ENCODE measurements at regions not wholly inside any gene's neighbourhood (a gene's known extent, or its start where the extent isn't known, plus 50 kb on each side); places are given as distances from the start of the nearest gene placed in this dataset.
"Not testable (repeated sequence)": the region's sequence is repeated elsewhere in the genome, so short reads cannot be mapped to it uniquely, and the experiment has no call there.

DNA sequence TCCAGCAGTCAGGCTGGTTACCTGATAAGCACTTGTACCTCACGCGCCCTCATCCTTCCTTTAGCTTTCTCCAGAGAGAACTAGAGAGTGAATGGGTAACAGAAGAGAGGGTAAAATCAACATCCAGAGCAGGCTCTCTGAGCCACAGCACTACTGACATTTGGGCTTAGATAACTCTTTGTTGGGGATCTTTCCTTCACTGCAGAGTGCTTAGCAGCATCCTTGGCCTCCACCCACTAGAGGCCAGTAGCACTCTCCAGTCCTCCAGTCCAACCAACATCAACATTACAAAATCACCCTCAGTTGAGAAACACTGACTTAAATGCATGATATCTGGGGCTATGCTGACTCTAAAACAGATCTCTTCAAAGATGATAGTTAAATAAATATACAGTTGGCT lies 220.7 kb downstream of the TACR3 start:
- Mint-ChIP-seq H3K36me3 (no peaks in the 10 kb centered on the region), H3K9me3 (peaks cover 0 to 4% (median 0%) of the 10 kb centered on the region in 5 donors), H3K4me3 (no peak overlapping the region), H3K4me1 (no peaks in the 10 kb centered on the region), H3K27me3 (peaks cover 0 to 3% of the 10 kb centered on the region in 2 donors), H3K27ac (no peak overlapping the region)
- Histone ChIP-seq H3K4me3 (ENCODE audit: low read length) (no peak overlapping the region), H3K36me3 (ENCODE audit: insufficient read depth, low read length) (no peaks in the 10 kb centered on the region), H3K9me3 (ENCODE audit: low read length) (no peaks in the 10 kb centered on the region), H3K27ac (ENCODE audit: low read depth, low read length) (no peak overlapping the region), H3K27me3 (ENCODE audit: insufficient read depth, low read length, poor library complexity, severe bottlenecking) (no peaks in the 10 kb centered on the region), H3K4me1 (ENCODE audit: insufficient read depth, low read length) (no peaks in the 10 kb centered on the region)
- ChIA-PET CTCF (no interaction called here), POLR2A (no interaction called here)
- no peak for DNase-seq

DNA sequence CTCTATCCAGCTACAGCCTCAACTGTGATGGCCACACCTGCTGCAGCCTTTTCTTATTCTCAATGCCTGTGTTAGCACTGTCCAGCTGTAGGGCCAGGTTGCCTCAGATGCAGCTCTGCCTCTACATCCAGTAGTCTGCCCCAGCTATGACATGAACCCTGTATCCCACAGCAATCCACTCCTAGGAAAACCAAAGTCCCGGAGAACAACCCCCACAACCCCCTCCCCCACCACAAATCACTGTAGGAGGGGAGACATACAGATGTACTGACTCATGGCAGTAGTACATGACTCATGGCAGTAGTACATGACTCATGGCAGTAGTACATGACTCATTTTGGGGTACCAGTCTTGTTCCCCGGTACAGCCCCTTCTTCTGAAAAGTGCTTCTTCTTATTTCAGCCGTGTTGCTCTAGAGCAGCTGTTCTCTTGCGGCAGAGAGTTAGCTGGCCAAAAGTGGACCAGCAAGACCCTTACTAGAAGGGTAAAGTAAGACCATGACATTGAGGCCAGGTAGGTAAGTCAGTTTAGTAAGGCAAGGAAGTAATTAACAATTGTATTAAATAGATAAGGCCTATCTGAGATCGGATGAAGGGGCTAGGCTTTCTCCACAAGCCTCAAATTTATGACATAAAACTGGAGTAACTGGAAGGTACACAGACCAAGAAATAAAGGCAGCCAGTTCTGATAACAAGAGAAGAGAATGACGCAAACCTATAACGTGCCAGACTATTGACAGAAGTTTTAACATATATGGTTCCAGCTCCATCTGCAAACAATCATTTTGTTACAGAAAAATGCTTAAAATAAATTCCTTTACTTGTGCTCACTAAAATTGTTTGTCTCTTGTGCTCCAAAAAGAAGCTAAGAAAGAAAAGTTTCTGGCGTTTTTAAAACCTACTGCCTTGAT lies 221.4 kb downstream of the TACR3 start:
- H3K9me3 ChIP-seq (ENCODE audit: low read length) = no peaks in the 10 kb centered on the region
- ChIA-PET CTCF (no interaction called here), POLR2A (no interaction called here)
- H3K36me3 ChIP-seq (ENCODE audit: insufficient read depth, low read length) = no peaks in the 10 kb centered on the region
- no peaks in the 10 kb centered on the region for H3K4me1 ChIP-seq (ENCODE audit: insufficient read depth, low read length)
- H3K4me3 ChIP-seq (ENCODE audit: low read length) = no peak overlapping the region
- no peak for DNase-seq
- no peaks in the 10 kb centered on the region for H3K27me3 ChIP-seq (ENCODE audit: insufficient read depth, low read length, poor library complexity, severe bottlenecking)
- no peak overlapping the region for H3K27ac ChIP-seq (ENCODE audit: low read depth, low read length)
- H3K36me3 Mint-ChIP-seq = no peaks in the 10 kb centered on the region
- no peaks in the 10 kb centered on the region for H3K4me1 Mint-ChIP-seq
- no peak overlapping the region for H3K4me3 Mint-ChIP-seq
- H3K9me3 Mint-ChIP-seq = peaks cover 0 to 4% (median 0%) of the 10 kb centered on the region in 5 donors
- no peak overlapping the region for H3K27ac Mint-ChIP-seq
- H3K27me3 Mint-ChIP-seq = peaks cover 0 to 3% of the 10 kb centered on the region in 2 donors

- peaks cover 0 to 3% of the 10 kb centered on the region in 2 donors for H3K27me3 Mint-ChIP-seq
- no peaks in the 10 kb centered on the region for H3K27me3 ChIP-seq (ENCODE audit: insufficient read depth, low read length, poor library complexity, severe bottlenecking)
- ChIA-PET POLR2A (no interaction called here), CTCF (no interaction called here)
- H3K27ac ChIP-seq (ENCODE audit: low read depth, low read length) = no peak overlapping the region
- DNase-seq = no peak
- H3K9me3 Mint-ChIP-seq = peaks cover 0 to 4% (median 0%) of the 10 kb centered on the region in 5 donors
- H3K36me3 Mint-ChIP-seq = no peaks in the 10 kb centered on the region
- no peaks in the 10 kb centered on the region for H3K9me3 ChIP-seq (ENCODE audit: low read length)
- no peak overlapping the region for H3K4me3 ChIP-seq (ENCODE audit: low read length)
- no peak overlapping the region for H3K4me3 Mint-ChIP-seq
- no peaks in the 10 kb centered on the region for H3K4me1 Mint-ChIP-seq
- H3K4me1 ChIP-seq (ENCODE audit: insufficient read depth, low read length) = no peaks in the 10 kb centered on the region
- no peak overlapping the region for H3K27ac Mint-ChIP-seq
- H3K36me3 ChIP-seq (ENCODE audit: insufficient read depth, low read length) = no peaks in the 10 kb centered on the region
These were observed 222.1 kb downstream of the TACR3 start for GRCh38 chr4:103497692-103498091.

GRCh38 chr4:103496800-103497199 lies 223.0 kb downstream of the TACR3 start:
- H3K36me3 ChIP-seq (ENCODE audit: insufficient read depth, low read length) = no peaks in the 10 kb centered on the region
- Mint-ChIP-seq H3K36me3 (no peaks in the 10 kb centered on the region), H3K27me3 (peaks cover 0 to 3% of the 10 kb centered on the region in 2 donors), H3K9me3 (peaks cover 0 to 4% (median 0%) of the 10 kb centered on the region in 5 donors), H3K27ac (no peak overlapping the region), H3K4me3 (no peak overlapping the region), H3K4me1 (no peaks in the 10 kb centered on the region)
- H3K4me3 ChIP-seq (ENCODE audit: low read length) = no peak overlapping the region
- H3K27ac ChIP-seq (ENCODE audit: low read depth, low read length) = no peak overlapping the region
- DNase-seq = no peak
- H3K4me1 ChIP-seq (ENCODE audit: insufficient read depth, low read length) = no peaks in the 10 kb centered on the region
- CTCF ChIA-PET = no interaction called here
- no peaks in the 10 kb centered on the region for H3K27me3 ChIP-seq (ENCODE audit: insufficient read depth, low read length, poor library complexity, severe bottlenecking)
- no peaks in the 10 kb centered on the region for H3K9me3 ChIP-seq (ENCODE audit: low read length)
- POLR2A ChIA-PET = no interaction called here

GRCh38 chr4:103493450-103494159 lies 226.2 kb downstream of the TACR3 start:
- Histone ChIP-seq H3K9me3 (ENCODE audit: low read length) (no peaks in the 10 kb centered on the region), H3K4me1 (ENCODE audit: insufficient read depth, low read length) (no peaks in the 10 kb centered on the region), H3K27ac (ENCODE audit: low read depth, low read length) (no peak overlapping the region), H3K36me3 (ENCODE audit: insufficient read depth, low read length) (no peaks in the 10 kb centered on the region), H3K4me3 (ENCODE audit: low read length) (no peak overlapping the region), H3K27me3 (ENCODE audit: insufficient read depth, low read length, poor library complexity, severe bottlenecking) (no peaks in the 10 kb centered on the region)
- no peak for DNase-seq
- Mint-ChIP-seq H3K27me3 (peaks cover 0 to 5% of the 10 kb centered on the region in 2 donors), H3K27ac (no peak overlapping the region), H3K36me3 (no peaks in the 10 kb centered on the region), H3K4me1 (no peaks in the 10 kb centered on the region), H3K9me3 (peaks cover 0 to 4% (median 0%) of the 10 kb centered on the region in 5 donors), H3K4me3 (no peak overlapping the region)
- CTCF ChIA-PET = no interaction called here
- POLR2A ChIA-PET = no interaction called here

DNA sequence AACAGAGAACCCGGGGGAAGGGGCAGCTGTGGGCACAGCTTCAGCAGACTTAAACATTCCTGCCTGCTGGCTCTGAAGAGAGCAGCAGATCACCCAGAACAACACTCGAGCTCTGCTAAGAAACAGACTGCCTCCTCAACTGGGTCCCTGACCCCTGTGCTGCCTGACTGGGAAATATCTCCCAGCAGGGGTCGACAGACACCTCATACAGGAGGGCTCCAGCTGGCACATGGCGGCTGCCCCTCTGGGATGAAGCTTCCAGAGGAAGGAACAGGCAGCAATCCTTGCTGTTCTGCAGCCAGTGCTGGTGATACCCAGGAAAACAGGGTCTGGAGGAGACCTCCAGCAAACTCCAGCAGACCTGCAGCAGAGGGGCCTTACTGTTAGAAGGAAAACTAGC lies 234.5 kb downstream of the TACR3 start:
- H3K4me3 ChIP-seq (ENCODE audit: low read length); H3K27ac Mint-ChIP-seq; DNase-seq; POLR2A ChIA-PET; H3K9me3 ChIP-seq (ENCODE audit: low read length); H3K27me3 Mint-ChIP-seq; H3K4me1 ChIP-seq (ENCODE audit: insufficient read depth, low read length); CTCF ChIA-PET; H3K27ac ChIP-seq (ENCODE audit: low read depth, low read length); H3K36me3 ChIP-seq (ENCODE audit: insufficient read depth, low read length); H3K36me3 Mint-ChIP-seq; H3K4me3 Mint-ChIP-seq; H3K4me1 Mint-ChIP-seq; H3K27me3 ChIP-seq (ENCODE audit: insufficient read depth, low read length, poor library complexity, severe bottlenecking); H3K9me3 Mint-ChIP-seq: not testable (repeated sequence)

DNA sequence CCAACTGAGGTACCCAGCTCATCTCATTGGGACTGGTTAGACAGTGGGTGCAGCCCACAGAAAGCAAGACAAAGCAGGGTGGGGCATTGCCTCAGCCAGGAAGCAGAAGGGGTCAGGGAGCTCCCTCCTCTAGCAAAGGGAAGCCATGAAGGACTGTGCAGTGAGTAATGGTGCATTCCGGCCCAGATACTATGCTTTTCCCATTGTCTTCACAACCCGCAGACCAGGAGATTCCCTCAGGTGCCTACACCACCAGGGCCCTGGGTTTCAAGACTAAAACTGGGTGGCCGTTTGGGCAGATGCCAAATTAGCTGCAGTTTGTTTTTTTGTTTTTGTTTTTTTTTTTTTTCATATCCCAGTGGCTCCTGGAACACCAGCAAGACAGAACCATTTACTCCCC lies 235.3 kb downstream of the TACR3 start:
- no peak for DNase-seq
- Mint-ChIP-seq H3K4me1 (no peaks in the 10 kb centered on the region), H3K4me3 (no peak overlapping the region), H3K9me3 (peaks cover 0 to 5% (median 3%) of the 10 kb centered on the region in 5 donors), H3K27me3 (peaks cover 0 to 6% of the 10 kb centered on the region in 2 donors), H3K27ac (no peak overlapping the region), H3K36me3 (no peaks in the 10 kb centered on the region)
- H3K36me3 ChIP-seq (ENCODE audit: insufficient read depth, low read length) = no peaks in the 10 kb centered on the region
- ChIA-PET POLR2A (no interaction called here), CTCF (no interaction called here)
- no peak overlapping the region for H3K4me3 ChIP-seq (ENCODE audit: low read length)
- H3K27ac ChIP-seq (ENCODE audit: low read depth, low read length) = no peak overlapping the region
- H3K9me3 ChIP-seq (ENCODE audit: low read length) = no peaks in the 10 kb centered on the region
- no peaks in the 10 kb centered on the region for H3K27me3 ChIP-seq (ENCODE audit: insufficient read depth, low read length, poor library complexity, severe bottlenecking)
- H3K4me1 ChIP-seq (ENCODE audit: insufficient read depth, low read length) = no peaks in the 10 kb centered on the region

DNA sequence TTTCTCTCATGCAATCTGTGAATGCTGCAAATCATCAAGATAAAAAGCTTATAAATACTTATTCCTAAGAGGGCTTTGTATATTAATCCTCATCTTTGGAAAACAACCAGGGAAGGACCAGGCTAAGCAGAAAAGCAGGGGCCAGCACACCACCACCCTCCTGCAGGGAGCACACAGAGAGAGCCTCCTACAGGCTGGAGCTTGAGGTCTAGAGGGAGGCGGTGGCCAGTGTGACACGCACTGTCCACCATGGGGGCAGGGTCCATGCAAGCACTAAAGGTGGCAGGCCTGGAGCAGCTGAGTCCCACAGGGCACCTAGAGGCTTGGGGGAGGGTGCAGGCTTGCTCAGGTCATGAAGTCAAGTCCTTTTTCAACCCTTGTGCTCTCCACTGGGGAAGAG lies 236.9 kb downstream of the TACR3 start:
- H3K36me3 Mint-ChIP-seq = no peaks in the 10 kb centered on the region
- H3K36me3 ChIP-seq (ENCODE audit: insufficient read depth, low read length) = no peaks in the 10 kb centered on the region
- ChIA-PET CTCF (no interaction called here), POLR2A (no interaction called here)
- H3K4me1 ChIP-seq (ENCODE audit: insufficient read depth, low read length) = no peaks in the 10 kb centered on the region
- no peak overlapping the region for H3K27ac Mint-ChIP-seq
- peaks cover 0 to 4% of the 10 kb centered on the region in 2 donors for H3K27me3 Mint-ChIP-seq
- peaks cover 0 to 5% (median 3%) of the 10 kb centered on the region in 5 donors for H3K9me3 Mint-ChIP-seq
- no peaks in the 10 kb centered on the region for H3K9me3 ChIP-seq (ENCODE audit: low read length)
- no peak for DNase-seq
- H3K4me3 ChIP-seq (ENCODE audit: low read length) = no peak overlapping the region
- no peak overlapping the region for H3K4me3 Mint-ChIP-seq
- no peaks in the 10 kb centered on the region for H3K27me3 ChIP-seq (ENCODE audit: insufficient read depth, low read length, poor library complexity, severe bottlenecking)
- no peak overlapping the region for H3K27ac ChIP-seq (ENCODE audit: low read depth, low read length)
- no peaks in the 10 kb centered on the region for H3K4me1 Mint-ChIP-seq
